Stimulated activated CD4-positive, alpha-beta T cell treated with anti-CD3 and anti-CD28 coated beads, Interleukin-4, amount 100 ng/mL, for 24 hours (primary cell): ENCODE measurements at regions not wholly inside any gene's neighbourhood (a gene's known extent, or its start where the extent isn't known, plus 50 kb on each side); places are given as distances from the start of the nearest gene placed in this dataset.
"Not testable (repeated sequence)": the region's sequence is repeated elsewhere in the genome, so short reads cannot be mapped to it uniquely, and the experiment has no call there.

ENCODE experiments used
- DNase-seq: peaks from one replicate; pipeline ENCODE4 v3.0.0-alpha.2; 2020

- no peak for DNase-seq
Observed at GRCh38 chr3:15903759-15904720, 106.3 kb upstream of the ANKRD28 start.

GRCh38 chr3:15905041-15905440 lies 107.3 kb upstream of the ANKRD28 start:
- DNase-seq: no peak

DNA sequence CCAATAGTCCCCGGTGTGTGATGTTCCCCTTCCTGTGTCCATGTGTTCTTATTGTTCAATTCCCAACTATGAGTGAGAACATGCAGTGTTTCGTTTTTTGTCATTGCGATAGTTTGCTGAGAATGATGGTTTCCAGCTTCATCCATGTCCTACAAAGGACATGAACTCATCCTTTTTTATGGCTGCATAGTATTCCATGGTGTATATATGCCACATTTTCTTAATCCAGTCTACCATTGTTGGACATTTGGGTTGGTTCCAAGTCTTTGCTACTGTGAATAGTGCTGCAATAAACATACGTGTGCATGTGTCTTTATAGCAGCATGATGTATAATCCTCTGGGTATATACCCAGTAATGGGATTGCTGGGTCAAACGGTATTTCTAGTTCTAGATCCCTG lies 109.6 kb upstream of the ANKRD28 start:
- DNase-seq: not testable (repeated sequence)

DNA sequence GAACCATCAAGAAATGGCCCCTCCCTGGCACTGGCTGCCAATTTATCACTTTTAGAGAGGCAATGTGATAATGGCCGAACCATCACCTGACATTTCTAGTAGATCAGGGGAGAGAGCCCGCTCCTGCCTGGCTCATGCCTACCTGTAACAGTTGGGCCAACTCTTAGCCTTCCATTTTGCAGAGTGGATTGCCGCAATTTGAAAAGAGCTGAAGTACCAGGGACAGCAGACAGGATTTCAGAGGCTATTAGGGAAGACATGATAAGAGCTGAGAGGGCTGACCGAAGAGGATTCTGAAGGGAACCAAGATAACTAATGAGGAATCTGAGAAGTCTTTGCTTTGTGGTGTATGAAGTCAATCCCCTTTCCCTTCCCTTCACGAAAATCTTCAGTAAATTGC lies 121.2 kb upstream of the ANKRD28 start:
- no peak for DNase-seq

- DNase-seq: no peak
Observed at GRCh38 chr3:15919971-15920370, 122.2 kb upstream of the ANKRD28 start.

DNA sequence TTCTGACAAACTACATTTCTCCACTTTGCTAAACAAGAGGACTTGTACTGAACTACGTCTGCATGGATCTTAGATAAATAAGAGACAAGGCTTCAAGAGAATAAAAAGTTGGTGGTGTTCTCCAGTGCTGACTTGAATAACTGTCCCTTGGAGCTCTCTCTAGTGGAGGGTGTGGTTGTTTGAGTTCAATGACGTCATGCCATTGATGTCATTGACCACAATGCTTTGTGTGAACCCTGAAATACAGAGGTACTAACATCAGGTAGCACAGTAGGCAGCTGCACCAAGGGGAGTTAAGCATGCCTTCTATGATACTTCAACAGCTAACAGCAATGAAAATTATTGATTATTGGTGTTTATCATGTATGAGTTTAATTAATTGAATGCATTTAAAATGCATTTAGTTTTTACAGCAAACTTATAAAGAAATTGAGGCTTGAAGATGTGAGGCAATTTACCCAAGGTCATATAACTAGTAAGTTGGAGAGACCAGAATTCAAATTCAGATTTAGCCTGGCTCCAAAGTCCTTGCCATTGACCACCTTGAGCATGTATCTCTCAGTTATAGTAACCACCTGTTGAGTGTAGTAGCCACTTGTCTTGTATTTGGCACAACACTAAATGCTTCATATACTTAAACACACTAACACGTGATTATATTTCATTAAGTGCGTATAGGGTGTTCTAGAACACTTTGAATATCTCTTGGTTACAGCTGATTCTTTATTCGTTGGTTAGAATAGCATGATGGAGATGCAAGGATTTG lies 126.0 kb upstream of the ANKRD28 start:
- DNase-seq: no peak

GRCh38 chr3:15924914-15925313 lies 127.1 kb upstream of the ANKRD28 start:
- no peak for DNase-seq

DNA sequence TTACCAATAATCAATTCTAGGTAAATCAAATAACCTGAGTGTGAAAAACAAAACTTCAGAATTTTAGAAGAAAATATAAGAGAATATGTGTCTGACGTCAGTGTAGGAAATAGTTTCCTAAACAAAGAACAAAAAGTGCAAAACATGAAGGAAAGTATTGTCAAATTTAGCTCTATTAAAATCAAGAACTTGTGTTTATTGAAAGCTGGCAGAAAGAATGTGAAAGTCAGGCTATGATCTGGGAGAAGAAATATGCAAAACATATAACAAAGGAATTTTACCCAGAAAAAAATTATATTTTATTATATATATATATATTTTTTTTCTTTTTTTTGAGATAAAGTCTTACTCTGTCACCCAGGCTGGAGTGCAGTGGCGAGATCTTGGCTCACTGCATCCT lies 129.1 kb upstream of the ANKRD28 start:
- no peak for DNase-seq

GRCh38 chr3:15927969-15928368 lies 130.2 kb upstream of the ANKRD28 start:
- no peak for DNase-seq

GRCh38 chr3:15929944-15930571 lies 132.3 kb upstream of the ANKRD28 start:
- DNase-seq: no peak

DNA sequence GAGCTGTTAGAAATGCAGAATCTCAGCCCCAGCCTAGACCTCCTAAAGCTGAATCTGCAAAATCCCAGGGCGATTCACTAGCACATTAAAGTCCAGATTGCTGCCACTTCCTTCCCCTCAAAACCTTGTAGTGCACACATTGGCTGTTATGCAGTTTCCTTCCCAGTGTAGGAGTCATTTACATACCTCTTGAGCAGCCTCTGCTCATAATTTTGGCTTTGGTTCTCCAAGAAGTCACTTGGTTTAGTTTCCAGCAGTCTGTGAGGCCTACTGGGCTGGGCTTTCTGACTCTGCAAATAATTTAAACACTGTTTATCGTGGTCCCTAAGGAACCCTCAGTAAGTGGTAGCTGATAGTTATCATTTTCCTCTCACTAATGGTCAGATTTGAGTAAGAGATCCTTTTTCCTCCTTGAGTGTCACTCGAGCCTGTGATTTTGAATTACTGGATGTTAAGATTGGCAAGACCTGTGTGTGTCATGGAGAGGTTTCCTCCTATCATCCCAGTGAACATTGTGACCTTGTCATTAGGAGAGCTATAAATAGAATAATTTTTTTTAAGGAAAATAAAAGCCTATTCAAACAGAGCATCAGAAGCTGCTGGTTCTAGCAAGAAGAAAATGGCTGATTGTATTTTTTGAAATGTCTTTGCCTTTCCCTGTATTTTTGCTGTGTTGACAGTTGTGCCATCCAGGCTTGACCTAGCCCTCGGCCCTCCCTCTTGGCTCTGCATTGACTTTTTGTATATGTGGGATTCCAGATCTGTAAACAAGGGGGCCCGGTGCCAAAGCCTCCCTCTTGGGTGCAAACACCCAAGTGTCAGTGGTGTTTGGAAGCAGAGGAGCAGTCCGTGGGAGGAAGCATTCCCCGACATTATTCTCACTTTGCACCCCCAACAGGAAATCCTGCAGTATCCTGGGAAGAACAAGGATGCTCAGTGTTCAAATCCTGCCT lies 134.8 kb upstream of the ANKRD28 start:
- no peak for DNase-seq

DNA sequence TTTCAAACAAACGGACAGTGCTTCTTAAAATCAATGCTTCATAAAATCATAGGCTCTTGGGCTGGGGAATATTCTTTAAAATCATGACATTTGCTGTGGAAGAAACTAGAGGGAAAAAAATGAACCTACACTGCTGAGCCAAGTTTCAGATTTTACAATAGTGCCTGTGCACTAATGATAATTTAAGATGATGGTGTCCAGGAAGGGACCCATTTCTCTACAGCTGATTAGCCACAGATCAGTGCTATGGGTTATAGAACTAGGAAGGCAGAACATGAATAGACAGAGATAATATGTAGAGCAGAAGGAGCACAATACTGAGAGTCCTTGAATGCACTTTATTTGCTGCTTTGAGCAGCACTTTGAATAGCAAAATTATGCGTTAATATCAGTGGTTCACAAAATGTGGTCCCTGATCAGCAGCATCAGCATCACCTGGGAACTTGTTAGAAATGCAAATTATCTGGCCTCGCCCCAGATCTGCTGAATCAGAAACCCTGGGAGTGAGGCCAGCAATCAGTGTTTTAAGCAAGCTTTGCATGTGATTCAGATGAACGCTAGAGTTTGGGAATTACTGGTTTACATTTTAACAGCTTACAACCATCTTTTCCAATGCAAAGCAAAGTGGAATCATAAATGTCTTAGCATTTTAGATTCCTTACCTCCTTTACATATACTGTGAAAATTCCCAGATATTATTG lies 135.8 kb upstream of the ANKRD28 start:
- no peak for DNase-seq

GRCh38 chr3:15934389-15935195 lies 136.8 kb upstream of the ANKRD28 start:
- DNase-seq: no peak

GRCh38 chr3:15936312-15936711 lies 138.5 kb upstream of the ANKRD28 start:
- no peak for DNase-seq

DNA sequence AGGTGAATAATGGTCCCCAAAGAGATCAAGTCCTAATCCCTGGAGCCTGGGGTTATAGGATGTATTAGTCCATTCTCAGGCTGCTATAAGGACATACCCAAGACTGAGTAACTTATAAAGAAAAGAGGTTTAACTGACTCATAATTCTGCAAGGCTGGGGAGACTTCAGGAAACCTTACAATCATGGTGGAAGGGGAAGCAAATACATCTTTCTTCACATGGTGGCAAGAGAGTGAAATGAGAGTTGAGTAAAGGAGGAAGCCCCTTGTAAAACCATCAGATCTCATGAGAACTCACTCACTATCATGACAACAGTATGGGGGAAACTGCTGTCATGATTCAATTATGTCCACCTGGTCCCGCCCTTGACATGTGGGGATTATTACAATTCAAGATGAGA lies 142.9 kb upstream of the ANKRD28 start:
- DNase-seq: no peak

- not testable (repeated sequence) for DNase-seq
Observed at GRCh38 chr3:15941457-15941856, 143.7 kb upstream of the ANKRD28 start.

DNA sequence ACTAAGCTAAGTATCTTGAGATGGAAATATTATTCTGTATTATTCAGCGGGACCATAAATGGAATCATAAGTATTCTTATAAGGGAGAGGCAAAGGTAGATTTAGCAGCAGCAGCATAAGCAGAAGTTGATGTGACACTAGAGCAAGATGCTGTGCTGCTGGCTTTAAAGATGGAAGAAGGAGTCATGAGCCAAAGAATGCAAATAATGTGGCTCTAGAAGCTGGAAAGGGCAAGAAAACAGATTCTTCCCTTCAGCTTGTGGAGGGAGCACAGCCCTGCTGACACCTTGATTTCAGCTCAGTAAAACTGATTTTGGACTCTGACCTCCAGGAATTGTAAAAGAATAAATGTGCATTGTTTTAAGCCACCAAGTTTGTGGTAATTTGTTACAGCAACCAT lies 144.2 kb upstream of the ANKRD28 start:
- DNase-seq: no peak

- no peak for DNase-seq
Observed at GRCh38 chr3:15942462-15942861, 144.7 kb upstream of the ANKRD28 start.

DNA sequence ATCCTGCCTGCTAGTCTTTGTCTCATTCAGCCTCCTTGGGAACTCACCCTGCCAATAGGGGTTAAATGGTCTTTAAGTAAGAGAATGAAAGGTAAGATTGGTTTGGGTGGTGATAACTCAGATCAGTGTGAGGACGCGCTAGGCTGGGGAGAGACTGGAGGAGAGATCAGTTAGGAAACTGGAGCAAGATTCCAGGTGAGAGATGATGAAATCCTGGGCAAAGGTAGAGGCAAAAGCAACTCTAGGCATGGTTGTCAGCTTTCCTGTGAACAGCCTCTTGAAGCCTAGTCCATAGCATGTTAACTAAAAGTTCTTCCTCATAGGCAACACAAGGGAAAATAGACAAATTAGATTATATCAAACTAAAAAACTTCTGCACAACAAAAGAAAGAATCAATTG lies 145.2 kb upstream of the ANKRD28 start:
- no peak for DNase-seq

DNA sequence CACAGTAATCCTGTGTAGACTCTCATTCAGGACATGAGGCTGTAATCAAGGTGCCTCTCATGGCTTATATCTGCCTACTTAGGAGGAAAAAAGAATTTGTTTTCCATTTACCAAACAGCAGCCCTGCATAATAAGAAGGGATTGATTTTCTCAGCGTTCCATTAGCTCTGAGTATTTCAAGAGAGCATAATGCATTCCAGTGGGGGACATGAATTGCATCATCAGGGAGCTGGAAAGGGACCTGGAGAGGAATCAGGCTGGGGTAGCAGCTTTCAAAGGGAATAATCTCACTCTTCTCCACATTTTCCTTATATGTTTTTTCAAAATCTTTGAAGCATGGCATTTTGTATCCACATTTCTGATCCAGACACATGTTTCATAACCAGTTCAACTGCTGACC lies 150.6 kb upstream of the ANKRD28 start:
- DNase-seq: no peak
